ENCODE measurements at regions not wholly inside any gene's neighbourhood (a gene's known extent, or its start where the extent isn't known, plus 50 kb on each side); places are given as distances from the start of the nearest gene placed in this dataset.
"Not testable (repeated sequence)": the region's sequence is repeated elsewhere in the genome, so short reads cannot be mapped to it uniquely, and the experiment has no call there.

DNA sequence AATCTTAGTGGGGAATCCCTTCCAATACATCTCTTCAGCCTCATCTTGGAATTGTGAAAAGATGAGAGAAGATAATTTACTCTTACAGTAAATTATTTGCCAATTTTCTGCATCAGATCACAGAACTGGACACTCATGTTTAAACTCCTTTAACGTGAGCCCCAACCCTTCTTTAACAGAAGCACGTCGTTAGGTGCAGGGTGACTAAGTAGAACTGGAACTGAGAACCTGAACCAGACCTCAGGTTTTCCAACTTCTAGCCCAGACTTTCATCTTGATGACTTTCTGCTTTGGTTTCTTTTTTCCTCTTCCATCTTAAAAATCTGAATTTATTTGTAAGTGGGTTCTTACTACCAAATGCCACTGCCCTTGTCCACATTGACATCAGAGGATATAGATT is 57.2 kb upstream of the LYZL2 start:
- in situ Hi-C loops (cut with HindIII; ENCODE audit: low pct_ligation_motif_present, low sequenced_read_pairs) = no loop called here
- no peak overlapping the region for H3K4me3 ChIP-seq (ENCODE audit: low read depth, low read length)
- no peaks in the 10 kb centered on the region for H3K36me3 ChIP-seq (replicated peaks)
- no peaks in the 10 kb centered on the region for H3K27me3 ChIP-seq (replicated peaks)
- H3K27ac ChIP-seq = no peak overlapping the region
- DNase-seq = no peak
- TF ChIP-seq, protein P1, sequence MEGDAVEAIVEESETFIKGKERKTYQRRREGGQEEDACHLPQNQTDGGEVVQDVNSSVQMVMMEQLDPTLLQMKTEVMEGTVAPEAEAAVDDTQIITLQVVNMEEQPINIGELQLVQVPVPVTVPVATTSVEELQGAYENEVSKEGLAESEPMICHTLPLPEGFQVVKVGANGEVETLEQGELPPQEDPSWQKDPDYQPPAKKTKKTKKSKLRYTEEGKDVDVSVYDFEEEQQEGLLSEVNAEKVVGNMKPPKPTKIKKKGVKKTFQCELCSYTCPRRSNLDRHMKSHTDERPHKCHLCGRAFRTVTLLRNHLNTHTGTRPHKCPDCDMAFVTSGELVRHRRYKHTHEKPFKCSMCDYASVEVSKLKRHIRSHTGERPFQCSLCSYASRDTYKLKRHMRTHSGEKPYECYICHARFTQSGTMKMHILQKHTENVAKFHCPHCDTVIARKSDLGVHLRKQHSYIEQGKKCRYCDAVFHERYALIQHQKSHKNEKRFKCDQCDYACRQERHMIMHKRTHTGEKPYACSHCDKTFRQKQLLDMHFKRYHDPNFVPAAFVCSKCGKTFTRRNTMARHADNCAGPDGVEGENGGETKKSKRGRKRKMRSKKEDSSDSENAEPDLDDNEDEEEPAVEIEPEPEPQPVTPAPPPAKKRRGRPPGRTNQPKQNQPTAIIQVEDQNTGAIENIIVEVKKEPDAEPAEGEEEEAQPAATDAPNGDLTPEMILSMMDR (IDR thresholded peaks at IDR 0.05; ENCODE audit: low read depth, low read length, missing control alignments) = no peak

DNA sequence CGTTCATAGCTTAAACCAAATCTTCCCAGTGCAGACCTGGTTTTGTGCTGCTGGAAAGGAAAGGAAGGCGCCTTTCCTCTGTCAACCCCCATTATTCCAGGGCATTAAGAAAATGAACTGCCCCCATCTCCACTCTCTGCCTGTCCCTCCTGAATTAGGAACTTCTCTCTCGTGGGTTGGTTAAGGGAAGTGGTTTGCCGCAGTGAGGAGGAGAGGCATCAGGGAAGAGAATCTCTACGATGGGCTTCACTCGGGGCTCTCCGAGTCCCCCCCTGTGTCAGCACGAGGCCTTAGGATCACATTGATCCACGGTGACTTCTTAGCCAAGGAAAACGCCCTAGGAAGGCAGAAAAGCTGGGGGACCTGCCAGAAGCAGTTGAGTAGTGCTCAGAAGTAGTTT is 53.9 kb upstream of the LYZL2 start:
- no peak overlapping the region for H3K27ac ChIP-seq
- no peaks in the 10 kb centered on the region for H3K36me3 ChIP-seq (replicated peaks)
- no peak overlapping the region for H3K4me3 ChIP-seq (ENCODE audit: low read depth, low read length)
- TF ChIP-seq, protein P1 (IDR thresholded peaks at IDR 0.05; ENCODE audit: low read depth, low read length, missing control alignments) = no peak
- in situ Hi-C loops (cut with HindIII; ENCODE audit: low pct_ligation_motif_present, low sequenced_read_pairs) = no loop called here
- H3K27me3 ChIP-seq (replicated peaks) = no peaks in the 10 kb centered on the region
- DNase-seq = no peak

DNA sequence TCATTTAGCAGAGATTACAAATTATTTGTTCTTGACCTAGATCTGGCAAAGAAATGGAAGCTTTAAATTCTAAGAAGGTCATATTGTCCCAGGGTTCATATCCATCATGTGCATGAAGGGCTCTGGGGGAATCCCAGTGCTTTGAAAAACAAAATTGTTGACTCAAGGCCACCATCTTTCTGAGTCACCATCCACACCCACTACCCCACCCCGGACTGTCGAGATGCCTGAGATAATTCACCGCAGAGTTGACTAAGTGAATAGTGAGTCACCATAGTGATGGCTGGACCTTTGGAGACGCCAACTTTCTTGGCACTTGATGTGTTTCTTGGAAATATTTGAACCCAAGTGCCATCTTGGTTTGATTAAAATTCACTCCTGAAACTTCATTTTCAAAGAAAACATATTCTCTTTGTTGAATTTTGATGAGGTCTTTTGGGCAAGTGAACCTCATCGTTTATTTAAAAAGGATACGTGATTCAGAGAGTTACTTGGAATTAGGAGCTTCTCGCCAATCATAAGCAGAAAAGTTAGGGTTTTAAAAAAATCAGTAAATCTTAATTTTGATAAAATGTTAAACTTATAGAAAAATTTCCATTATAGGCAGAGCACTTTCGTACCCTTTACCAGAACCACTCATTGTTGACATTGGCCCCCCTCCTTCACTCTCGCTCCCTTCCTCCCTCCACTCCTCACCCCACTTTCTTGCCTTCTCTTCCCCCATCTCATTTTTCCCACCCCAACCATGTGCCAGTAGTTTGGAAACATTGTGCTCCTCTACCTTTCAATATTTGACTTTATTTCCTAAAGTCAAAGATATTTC is 53.0 kb upstream of the LYZL2 start:
- H3K36me3 ChIP-seq (replicated peaks); H3K4me3 ChIP-seq (ENCODE audit: low read depth, low read length); in situ Hi-C loops (cut with HindIII; ENCODE audit: low pct_ligation_motif_present, low sequenced_read_pairs); H3K27me3 ChIP-seq (replicated peaks): not testable (repeated sequence)
- peak; percentile 99 for DNase-seq
- H3K27ac ChIP-seq = peak overlapping the region; percentile 30

- TF ChIP-seq, protein P1 (IDR thresholded peaks at IDR 0.05; ENCODE audit: low read depth, low read length, missing control alignments) = no peak
- in situ Hi-C loops (cut with HindIII; ENCODE audit: low pct_ligation_motif_present, low sequenced_read_pairs) = no loop called here
- Histone ChIP-seq H3K27ac (no peak overlapping the region), H3K27me3 (replicated peaks) (no peaks in the 10 kb centered on the region), H3K4me3 (ENCODE audit: low read depth, low read length) (no peak overlapping the region), H3K36me3 (replicated peaks) (no peaks in the 10 kb centered on the region)
- DNase-seq = no peak
Observed at GRCh38 chr10:30680908-30681307, 51.4 kb upstream of the LYZL2 start.

Measured in brain microvascular endothelial cell (primary cell).